Activated naive CD4-positive, alpha-beta T cell treated with anti-CD3 and anti-CD28 coated beads, Interleukin-2, amount 50 U/mL, for 72 hours (primary cell): ENCODE measurements at regions not wholly inside any gene's neighbourhood (a gene's known extent, or its start where the extent isn't known, plus 50 kb on each side); places are given as distances from the start of the nearest gene placed in this dataset.

Source experiments
- ATAC-seq, 2 donors: fragments of 150-1000 bp; cut with Tn5 transposase; 2 replicates each; pipeline ENCODE4 v1.10.0; 2021; ENCODE audit warnings: mild to moderate bottlenecking in 2 of 2, moderate library complexity in 2 of 2
- DNase-seq, 2 donors: peaks; one replicate each; pipeline ENCODE4 v3.0.0; 2021 to 2022; ENCODE audit warnings: low spot score in 2 of 2
- H3K27ac Mint-ChIP-seq, 2 donors: one replicate each; pipeline ENCODE4 v1.8.0; 2022; ENCODE audit warnings: mild to moderate bottlenecking in 2 of 2, mixed read lengths in 2 of 2
- H3K36me3 Mint-ChIP-seq, 2 donors: one replicate each; pipeline ENCODE4 v1.8.0; 2022; ENCODE audit warnings: mixed read lengths in 2 of 2
- H3K9me3 Mint-ChIP-seq, 2 donors: one replicate each; pipeline ENCODE4 v1.8.0; 2022; ENCODE audit warnings: mixed read lengths in 2 of 2

DNA sequence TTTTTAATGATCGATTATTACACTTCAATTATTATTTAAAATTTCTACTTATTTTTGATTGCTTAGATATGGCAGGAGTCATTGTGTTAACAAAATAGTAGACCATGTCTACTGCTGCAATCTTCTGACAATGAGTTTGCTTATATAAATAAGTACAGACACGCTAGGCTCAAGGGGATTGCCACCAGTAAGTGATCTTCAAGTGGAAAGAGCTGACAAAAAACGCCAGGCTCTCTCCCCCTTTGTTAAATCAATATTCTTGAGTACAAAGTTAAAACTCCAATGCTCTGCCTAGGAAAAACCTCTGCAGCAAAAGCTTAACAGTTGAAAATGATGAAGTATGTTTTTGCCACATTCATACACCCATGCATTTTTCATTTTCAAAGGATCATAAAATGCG, 738.1 kb downstream of the HDGFL1 start:
- H3K9me3 Mint-ChIP-seq: peaks cover 14 to 17% of the 10 kb centered on the region in 2 donors
- H3K27ac Mint-ChIP-seq: no peak overlapping the region
- no peak for DNase-seq
- H3K36me3 Mint-ChIP-seq: no peaks in the 10 kb centered on the region
- ATAC-seq: no peak

DNA sequence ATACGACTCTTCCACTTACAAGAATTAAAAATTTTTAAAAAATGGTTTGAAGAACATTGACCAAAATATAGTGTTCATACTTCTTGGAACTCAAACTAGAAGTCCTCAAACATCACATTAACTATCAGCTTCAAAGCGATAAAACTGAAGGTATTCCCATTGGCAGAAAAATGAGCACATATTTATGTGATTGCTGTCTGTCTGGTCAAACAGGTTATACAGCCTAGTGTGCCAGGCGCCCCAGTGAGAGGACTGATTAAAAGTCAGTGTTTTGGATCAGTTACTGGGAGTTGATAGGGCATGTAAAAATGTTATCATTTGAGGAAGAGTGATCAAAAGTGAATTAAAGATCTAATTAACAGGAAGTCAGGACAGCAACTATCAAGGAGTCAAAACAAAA, 738.8 kb downstream of the HDGFL1 start:
- Mint-ChIP-seq H3K9me3 (peaks cover 14 to 17% of the 10 kb centered on the region in 2 donors), H3K36me3 (no peaks in the 10 kb centered on the region), H3K27ac (no peak overlapping the region)
- no peak for DNase-seq
- no peak for ATAC-seq

GRCh38 chr6:23311211-23311610, 741.8 kb downstream of the HDGFL1 start:
- ATAC-seq (no peak), DNase-seq (no peak)
- peaks cover 18 to 27% of the 10 kb centered on the region in 2 donors for H3K9me3 Mint-ChIP-seq
- no peaks in the 10 kb centered on the region for H3K36me3 Mint-ChIP-seq
- H3K27ac Mint-ChIP-seq: no peak overlapping the region

- Mint-ChIP-seq H3K27ac (no peak overlapping the region), H3K9me3 (peaks cover 7 to 11% of the 10 kb centered on the region in 2 donors), H3K36me3 (no peaks in the 10 kb centered on the region)
- no peak for ATAC-seq
- DNase-seq: no peak
These were observed 746.8 kb downstream of the HDGFL1 start for GRCh38 chr6:23316131-23316530.

DNA sequence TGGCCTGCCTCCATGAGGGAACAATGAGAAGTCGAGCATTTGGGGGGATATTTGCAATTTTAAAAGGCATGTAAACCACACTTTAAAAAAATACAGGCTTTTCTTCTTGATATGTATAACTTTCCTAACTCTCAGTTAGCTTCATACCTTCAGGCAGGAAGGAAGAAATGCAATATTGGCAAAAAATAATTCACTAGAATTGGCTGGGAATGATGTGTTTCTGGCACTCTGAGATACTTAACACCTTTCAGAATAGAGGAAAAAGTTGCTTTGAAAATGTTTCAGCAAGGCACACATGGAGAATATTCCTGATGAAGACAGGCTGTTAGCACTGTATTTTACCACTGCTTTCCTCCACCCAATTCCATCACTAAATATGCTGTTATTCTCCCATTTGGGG, 747.6 kb downstream of the HDGFL1 start:
- no peak overlapping the region for H3K27ac Mint-ChIP-seq
- DNase-seq: no peak
- H3K9me3 Mint-ChIP-seq: peaks cover 7 to 16% of the 10 kb centered on the region in 2 donors
- no peak for ATAC-seq
- no peaks in the 10 kb centered on the region for H3K36me3 Mint-ChIP-seq

- H3K36me3 Mint-ChIP-seq: no peaks in the 10 kb centered on the region
- ATAC-seq: no peak
- peaks cover 7 to 14% of the 10 kb centered on the region in 2 donors for H3K9me3 Mint-ChIP-seq
- no peak for DNase-seq
- H3K27ac Mint-ChIP-seq: no peak overlapping the region
These were observed 750.2 kb downstream of the HDGFL1 start for GRCh38 chr6:23319582-23319981.

DNA sequence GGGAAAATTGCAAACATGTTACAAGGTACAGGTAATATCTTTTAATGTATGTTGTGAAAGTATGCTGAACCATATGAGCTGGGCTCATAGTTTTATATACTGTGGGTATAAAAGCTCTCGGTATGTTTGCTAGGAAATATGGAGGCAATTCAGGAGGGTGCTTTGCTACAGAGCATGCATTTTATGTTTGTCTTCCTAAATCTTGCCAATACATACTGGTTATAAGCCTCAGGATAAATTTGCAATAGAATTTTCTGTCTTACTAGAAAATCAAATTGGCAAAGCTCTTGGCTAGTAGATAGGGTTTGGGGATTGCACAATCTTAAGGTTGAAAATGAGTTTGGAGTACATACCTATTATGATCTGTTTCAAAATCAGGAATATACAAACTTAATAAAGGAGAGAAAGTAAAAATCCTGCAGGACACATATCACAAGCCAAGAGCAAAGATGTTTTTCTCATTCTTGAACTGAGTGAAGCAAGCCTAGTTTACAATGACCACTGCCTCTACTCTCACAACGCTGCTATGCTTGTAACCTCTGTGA, 751.2 kb downstream of the HDGFL1 start:
- H3K36me3 Mint-ChIP-seq: no peaks in the 10 kb centered on the region

GRCh38 chr6:23323897-23324296, 754.5 kb downstream of the HDGFL1 start:
- Mint-ChIP-seq H3K9me3 (peaks cover 7 to 15% of the 10 kb centered on the region in 2 donors), H3K36me3 (no peaks in the 10 kb centered on the region), H3K27ac (no peak overlapping the region)
- DNase-seq (no peak), ATAC-seq (no peak)

More for the DNA sequence above, 751.2 kb downstream of the HDGFL1 start:
- Mint-ChIP-seq H3K27ac (no peak overlapping the region), H3K9me3 (peaks cover 5 to 10% of the 10 kb centered on the region in 2 donors)
- ATAC-seq: no peak
- no peak for DNase-seq

DNA sequence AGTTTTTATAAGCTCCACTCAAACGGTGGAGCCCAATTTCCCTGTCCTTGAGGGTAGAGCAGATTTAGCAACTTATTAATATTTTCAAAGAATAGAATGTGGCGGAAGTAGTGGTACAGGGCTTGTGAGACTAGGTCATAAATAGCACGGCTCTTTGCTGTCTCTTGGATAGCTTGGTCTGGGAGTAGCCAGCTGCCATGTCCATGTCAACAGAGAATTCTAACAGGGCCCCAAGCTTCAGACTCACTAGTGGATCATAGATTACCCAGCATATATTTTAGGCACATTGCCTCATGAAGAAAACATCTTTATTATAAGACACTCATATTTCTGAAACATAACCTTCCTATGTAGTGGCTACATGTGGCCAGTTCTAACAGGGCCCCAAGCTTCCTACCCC, 755.7 kb downstream of the HDGFL1 start:
- ATAC-seq (no peak), DNase-seq (no peak)
- H3K27ac Mint-ChIP-seq: no peak overlapping the region
- H3K9me3 Mint-ChIP-seq: peaks cover 7 to 15% of the 10 kb centered on the region in 2 donors
- H3K36me3 Mint-ChIP-seq: no peaks in the 10 kb centered on the region

DNA sequence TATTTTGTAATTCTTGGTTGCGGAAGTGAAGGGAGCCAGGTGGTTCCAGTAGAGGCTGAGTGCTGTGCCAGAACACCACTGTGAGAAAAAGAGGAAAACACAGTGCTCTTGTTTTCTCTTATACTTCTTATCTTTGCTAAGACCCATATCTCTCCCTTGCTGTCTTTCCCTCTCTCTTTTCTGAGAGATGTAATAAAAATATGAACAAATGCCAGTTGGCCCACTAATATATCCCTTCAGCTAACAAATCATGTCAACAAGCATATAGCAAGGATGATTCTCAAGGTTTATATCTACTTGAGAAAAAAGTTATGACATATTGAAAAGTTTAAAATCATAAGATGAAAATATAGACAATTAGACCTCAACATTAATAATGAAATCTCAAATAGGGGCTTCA, 758.3 kb downstream of the HDGFL1 start:
- DNase-seq (no peak), ATAC-seq (no peak)
- H3K9me3 Mint-ChIP-seq: peaks cover 7 to 10% of the 10 kb centered on the region in 2 donors
- no peak overlapping the region for H3K27ac Mint-ChIP-seq
- H3K36me3 Mint-ChIP-seq: no peaks in the 10 kb centered on the region

DNA sequence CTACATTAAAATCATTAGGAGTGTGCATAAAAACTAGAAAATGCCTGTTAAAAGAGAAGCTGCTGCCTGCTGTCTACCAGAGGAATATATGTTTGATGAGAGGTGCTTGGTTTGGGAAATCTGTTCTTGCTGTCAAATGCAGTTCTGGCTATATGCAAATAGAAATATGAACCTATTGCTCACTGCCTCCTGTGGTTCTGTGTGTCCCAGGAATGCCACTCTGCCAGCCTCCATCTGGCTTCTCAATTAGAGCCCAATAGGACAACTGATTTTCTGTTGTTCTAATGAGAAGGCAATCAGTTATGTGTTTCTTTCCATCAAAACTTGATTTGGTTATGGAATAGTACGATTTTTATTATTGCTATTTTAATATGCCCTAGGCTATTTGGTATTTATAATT, 759.7 kb downstream of the HDGFL1 start:
- Mint-ChIP-seq H3K36me3 (no peaks in the 10 kb centered on the region), H3K9me3 (peaks cover 8 to 11% of the 10 kb centered on the region in 2 donors), H3K27ac (no peak overlapping the region)
- ATAC-seq: no peak
- DNase-seq: no peak

DNA sequence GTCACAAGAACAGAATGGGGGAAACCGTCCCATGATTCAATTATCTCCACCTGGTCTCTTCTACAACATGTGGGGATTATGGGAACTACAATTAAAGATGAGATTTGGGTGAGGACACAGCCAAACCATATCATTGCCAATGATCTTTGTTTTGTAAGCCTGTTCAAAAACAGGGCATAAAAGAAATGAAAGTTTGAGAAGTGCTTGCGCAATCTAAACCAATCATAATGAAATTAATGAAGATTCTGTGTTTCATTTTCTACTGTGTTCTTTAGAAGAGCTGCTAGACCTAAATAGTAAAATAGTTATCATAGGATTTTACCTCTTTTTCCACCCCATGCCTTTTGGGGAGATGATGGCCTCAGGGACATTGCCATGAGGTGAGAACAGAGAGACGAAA, 761.3 kb downstream of the HDGFL1 start:
- no peak overlapping the region for H3K27ac Mint-ChIP-seq
- no peaks in the 10 kb centered on the region for H3K36me3 Mint-ChIP-seq
- H3K9me3 Mint-ChIP-seq: peaks cover 8 to 11% of the 10 kb centered on the region in 2 donors
- ATAC-seq (no peak), DNase-seq (no peak)

- DNase-seq: no peak
- ATAC-seq: no peak
- peaks cover 4 to 6% of the 10 kb centered on the region in 2 donors for H3K9me3 Mint-ChIP-seq
- no peaks in the 10 kb centered on the region for H3K36me3 Mint-ChIP-seq
- H3K27ac Mint-ChIP-seq: no peak overlapping the region
These were observed 765.0 kb downstream of the HDGFL1 start for GRCh38 chr6:23334360-23334759.

DNA sequence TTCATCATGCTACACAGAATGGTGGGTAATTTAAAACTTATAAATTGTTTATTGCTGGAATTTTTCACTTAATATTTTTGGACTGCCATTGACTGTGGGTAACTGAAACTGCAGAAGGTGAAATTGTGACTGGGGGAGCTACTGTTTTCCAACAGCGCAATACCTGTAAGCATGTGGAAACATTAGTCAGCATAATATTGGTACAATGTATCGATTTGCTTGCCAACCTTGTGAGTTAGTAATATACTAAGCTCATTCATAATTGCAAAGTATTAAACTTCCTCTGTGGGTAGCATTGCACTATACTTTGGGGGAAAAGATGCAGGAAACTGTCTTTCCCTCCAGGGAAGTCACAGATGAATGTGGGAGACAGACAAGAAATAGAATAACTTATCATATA, 766.5 kb downstream of the HDGFL1 start:
- ATAC-seq (no peak), DNase-seq (no peak)
- Mint-ChIP-seq H3K9me3 (peaks cover 4 to 6% of the 10 kb centered on the region in 2 donors), H3K27ac (no peak overlapping the region), H3K36me3 (no peaks in the 10 kb centered on the region)

- ATAC-seq (no peak), DNase-seq (no peak)
- H3K9me3 Mint-ChIP-seq: peaks cover 0 to 4% of the 10 kb centered on the region in 2 donors
- H3K36me3 Mint-ChIP-seq: no peaks in the 10 kb centered on the region
- H3K27ac Mint-ChIP-seq: no peak overlapping the region
These were observed 769.9 kb downstream of the HDGFL1 start for GRCh38 chr6:23339268-23339667.

DNA sequence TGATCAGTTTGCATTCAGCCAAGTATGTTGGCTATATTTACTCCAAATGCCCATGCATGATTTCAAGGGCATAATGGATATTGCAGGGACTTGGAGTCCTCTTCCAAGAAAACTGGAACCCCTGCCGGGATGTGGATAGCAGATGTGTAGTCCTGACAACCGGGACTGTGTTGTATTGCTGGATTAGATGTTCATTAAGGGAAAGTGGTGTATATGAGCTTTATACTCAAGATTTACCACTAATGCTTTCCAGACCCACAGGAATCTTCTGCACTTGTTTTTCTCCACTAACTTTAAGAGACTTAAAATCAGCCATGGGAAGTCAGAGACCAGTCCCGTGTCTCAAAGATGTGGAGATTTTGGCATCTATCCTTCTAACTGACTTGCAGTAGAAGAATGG, 770.9 kb downstream of the HDGFL1 start:
- DNase-seq: no peak
- H3K27ac Mint-ChIP-seq: no peak overlapping the region
- no peaks in the 10 kb centered on the region for H3K36me3 Mint-ChIP-seq
- peaks cover 0 to 4% of the 10 kb centered on the region in 2 donors for H3K9me3 Mint-ChIP-seq
- ATAC-seq: no peak

- Mint-ChIP-seq H3K36me3 (no peaks in the 10 kb centered on the region), H3K9me3 (peaks cover 4% of the 10 kb centered on the region in 2 donors), H3K27ac (no peak overlapping the region)
- DNase-seq (no peak), ATAC-seq (no peak)
These were observed 774.4 kb downstream of the HDGFL1 start for GRCh38 chr6:23343610-23344306.

DNA sequence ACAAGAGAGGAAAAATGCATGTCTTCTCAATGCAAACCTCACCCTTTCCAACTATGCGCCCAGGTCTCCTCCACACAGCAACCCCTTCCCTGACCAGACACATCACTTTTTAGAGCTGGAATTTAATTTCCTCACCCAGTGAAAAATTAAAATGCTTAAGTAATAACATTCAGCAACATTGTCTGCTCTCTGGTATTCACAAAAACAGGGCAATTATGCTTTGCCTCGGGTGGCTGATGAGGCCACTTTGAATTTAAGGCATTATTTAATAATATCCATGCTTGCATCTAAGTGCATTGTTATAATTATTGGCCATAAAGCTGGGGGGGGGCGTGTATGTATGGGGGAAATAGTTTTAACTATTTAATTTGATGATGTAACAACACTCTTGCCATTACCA, 777.8 kb upstream of the NRSN1 start:
- Mint-ChIP-seq H3K36me3 (no peaks in the 10 kb centered on the region), H3K9me3 (peaks cover 5 to 13% of the 10 kb centered on the region in 2 donors), H3K27ac (no peak overlapping the region)
- DNase-seq (no peak), ATAC-seq (no peak)
